ENCODE measurements at regions not wholly inside any gene's neighbourhood (a gene's known extent, or its start where the extent isn't known, plus 50 kb on each side); places are given as distances from the start of the nearest gene placed in this dataset.
"Not testable (repeated sequence)": the region's sequence is repeated elsewhere in the genome, so short reads cannot be mapped to it uniquely, and the experiment has no call there.

DNA sequence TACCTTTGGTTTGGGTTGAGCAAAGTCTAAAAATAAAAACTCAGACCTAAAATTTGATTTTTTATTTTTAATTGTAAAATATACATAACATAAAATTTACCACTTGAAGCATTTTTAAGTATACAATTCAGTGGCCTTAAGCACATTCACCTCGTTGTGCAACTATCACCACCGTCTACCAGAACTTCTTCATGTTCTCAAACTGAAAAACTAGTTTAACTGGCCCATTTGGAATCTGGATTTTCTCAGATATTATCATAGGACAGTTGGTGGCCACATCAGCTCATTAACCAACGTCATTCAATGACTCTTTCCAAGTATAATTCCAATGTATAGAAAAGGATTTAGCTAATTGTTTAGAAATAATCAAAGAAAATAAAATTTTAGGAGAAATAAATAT, 319.3 kb downstream of the TLE1 start:
- DNase-seq (ENCODE audit: low read depth in 1 of 2, low spot score in 1 of 2): no peak

DNA sequence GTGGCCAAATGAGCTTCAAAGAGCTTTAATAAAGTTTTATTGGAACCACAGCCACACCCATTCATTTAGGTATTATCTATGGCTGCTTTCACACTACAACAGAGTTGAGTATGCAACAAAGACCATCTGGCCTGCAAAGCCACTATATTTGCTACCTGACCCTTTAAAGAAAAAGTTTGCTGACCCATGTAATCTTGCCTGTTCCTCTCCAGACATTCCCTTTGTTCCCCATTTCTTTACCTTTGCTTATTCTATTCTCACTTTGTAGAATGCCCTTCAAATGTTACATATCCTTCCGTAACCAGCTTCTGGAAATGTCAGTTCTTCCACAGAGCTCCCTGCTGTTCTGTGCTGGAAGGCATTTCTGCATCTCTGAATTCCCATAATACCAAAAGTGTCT, 320.2 kb downstream of the TLE1 start:
- no peak for DNase-seq (ENCODE audit: low read depth in 1 of 2, low spot score in 1 of 2)

- DNase-seq (ENCODE audit: low read depth in 1 of 2, low spot score in 1 of 2): no peak
These were observed 325.3 kb downstream of the TLE1 start for GRCh38 chr9:81363916-81364480.

DNA sequence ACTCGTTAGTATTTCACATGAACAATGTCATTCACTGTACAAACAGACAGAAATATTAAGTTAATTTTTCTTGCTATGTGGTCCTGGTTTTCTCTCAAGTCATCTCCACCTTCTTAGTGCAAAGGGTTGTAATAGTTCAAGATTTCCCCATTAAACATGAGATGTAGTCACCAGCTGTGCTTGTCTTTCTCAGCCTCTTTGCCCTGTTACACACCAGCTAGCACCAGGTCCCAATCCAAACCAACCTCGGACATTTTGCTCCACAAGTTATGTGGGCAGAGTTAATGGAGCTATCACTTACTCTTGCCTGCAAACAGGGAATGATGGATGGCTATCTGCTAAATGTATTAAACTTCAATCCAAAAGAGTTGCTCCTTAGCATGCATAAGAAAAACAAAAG, 328.1 kb downstream of the TLE1 start:
- DNase-seq (ENCODE audit: low read depth in 1 of 2, low spot score in 1 of 2): no peak

- no peak for DNase-seq (ENCODE audit: low read depth in 1 of 2, low spot score in 1 of 2)
These were observed 338.2 kb downstream of the TLE1 start for GRCh38 chr9:81351166-81351565.

DNA sequence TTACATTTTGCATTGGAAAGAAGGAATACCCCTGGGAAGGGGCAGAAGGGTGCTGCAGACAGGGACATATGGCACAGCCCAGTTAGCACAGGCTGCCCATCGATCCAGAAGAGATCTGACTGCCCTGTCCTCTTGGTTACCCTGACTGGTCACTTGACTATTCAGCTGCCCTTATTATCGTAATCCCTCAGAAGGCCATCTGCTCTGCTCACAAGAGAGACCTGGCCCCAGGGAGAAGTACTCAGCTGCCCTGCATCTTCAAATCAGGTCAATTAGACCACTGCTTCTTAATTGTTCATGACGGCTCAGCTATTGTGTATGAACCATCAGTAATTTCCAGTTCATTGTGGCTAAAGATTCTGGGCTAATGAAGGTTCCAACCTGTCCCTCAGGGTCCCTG, 345.0 kb downstream of the TLE1 start:
- DNase-seq (ENCODE audit: low read depth in 1 of 2, low spot score in 1 of 2): no peak

GRCh38 chr9:81335879-81336421, 353.4 kb downstream of the TLE1 start:
- no peak for DNase-seq (ENCODE audit: low read depth in 1 of 2, low spot score in 1 of 2)

DNA sequence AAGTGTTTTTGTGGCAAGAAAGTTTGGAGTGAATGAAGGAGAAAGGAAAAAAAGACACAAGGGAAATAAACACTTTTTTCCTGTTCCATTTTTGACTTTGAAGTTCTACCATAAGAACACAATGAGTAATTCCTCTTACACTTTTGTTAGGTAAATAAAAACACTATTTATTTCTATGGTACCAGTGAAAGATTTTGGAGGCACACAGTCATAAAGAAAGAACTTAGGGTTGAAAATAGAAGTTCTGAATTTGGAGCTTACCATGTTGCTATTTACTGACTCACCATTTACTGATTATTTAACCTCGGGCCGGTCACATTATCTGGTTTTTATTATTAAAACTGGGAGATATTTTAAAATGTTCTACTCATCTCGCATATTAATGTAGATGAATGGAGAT, 367.8 kb downstream of the TLE1 start:
- no peak for DNase-seq (ENCODE audit: low read depth in 1 of 2, low spot score in 1 of 2)

- no peak for DNase-seq (ENCODE audit: low read depth in 1 of 2, low spot score in 1 of 2)
These were observed 368.4 kb downstream of the TLE1 start for GRCh38 chr9:81320909-81321482.

- no peak for DNase-seq (ENCODE audit: low read depth in 1 of 2, low spot score in 1 of 2)
These were observed 370.8 kb downstream of the TLE1 start for GRCh38 chr9:81318571-81318970.

DNA sequence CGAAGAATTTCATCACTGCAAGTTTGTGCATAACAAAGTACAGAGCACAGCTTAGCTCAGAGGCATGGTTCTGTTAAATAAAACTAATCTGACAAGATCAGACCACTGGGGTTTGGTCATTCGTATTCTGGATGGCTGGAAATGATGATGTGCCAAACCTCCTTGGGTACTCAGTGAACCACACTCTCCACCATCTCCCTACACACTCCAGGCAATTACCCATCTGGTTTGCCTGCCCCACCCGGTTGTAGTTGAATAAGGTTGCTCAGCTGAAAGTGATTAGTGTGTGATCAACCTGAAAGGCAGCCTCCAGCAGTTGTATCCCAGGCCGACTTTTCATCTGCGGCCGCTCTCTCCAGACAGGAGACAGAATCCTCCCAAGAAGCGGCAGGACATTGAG, 371.4 kb downstream of the TLE1 start:
- DNase-seq (ENCODE audit: low read depth in 1 of 2, low spot score in 1 of 2): no peak

DNA sequence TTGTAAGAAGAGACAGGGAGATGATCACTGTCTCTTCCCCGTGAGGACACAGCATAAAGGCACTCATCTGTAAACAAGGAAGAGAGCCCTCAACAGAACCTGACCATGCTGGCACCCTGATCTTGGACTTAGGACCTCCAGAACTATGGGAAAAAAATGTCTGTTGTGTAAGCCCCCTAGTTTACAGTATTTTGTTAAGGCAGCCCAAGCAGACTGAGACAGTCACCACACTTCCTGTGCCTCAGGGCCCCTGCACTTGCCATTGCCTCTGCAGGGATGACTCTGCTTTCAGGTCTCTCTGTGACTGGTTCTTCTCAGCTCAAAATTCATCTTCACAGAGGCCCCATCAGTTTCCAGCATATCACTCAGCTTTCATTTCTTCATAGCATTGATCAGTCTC, 372.1 kb downstream of the TLE1 start:
- DNase-seq (ENCODE audit: low read depth in 1 of 2, low spot score in 1 of 2): no peak

DNA sequence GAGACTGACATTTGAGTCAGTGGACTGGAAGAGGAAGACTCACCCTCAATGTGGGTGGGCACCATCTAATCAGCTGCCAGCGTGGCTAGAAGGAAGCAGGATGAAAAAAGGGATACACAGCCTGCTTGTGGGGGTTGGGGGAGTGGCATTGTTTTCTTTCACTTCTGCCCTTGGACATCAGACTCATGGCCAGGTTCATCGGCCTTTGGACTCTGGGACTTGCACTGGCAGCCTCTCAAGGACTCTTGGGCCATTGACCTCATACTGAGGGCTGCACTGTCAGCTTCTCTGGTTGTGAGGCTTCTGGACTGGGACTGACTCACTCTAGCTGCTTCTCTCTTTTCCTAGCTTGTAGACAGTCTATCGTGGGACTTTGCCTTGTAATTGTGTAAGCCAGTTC, 374.9 kb downstream of the TLE1 start:
- no peak for DNase-seq (ENCODE audit: low read depth in 1 of 2, low spot score in 1 of 2)

DNA sequence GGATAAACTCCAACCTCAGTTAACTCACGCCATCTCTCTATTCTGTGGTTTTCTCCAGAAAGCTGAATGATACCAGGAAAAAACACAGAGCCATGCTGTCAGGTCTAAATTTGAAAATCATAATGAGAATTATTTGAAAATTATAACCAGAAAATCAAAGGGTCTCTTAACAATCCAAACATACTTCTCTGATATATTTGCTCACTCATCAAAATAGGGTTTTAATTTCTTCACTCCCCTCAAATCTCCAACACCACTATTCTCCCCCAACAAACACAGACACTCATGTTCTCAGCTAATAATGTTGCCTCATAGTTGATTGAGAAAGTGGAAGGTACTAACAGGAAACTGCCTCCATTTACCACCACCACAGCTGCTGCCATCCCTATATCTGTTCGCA, 375.5 kb downstream of the TLE1 start:
- DNase-seq (ENCODE audit: low read depth in 1 of 2, low spot score in 1 of 2): no peak

- no peak for DNase-seq (ENCODE audit: low read depth in 1 of 2, low spot score in 1 of 2)
These were observed 377.0 kb downstream of the TLE1 start for GRCh38 chr9:81312346-81312745.

DNA sequence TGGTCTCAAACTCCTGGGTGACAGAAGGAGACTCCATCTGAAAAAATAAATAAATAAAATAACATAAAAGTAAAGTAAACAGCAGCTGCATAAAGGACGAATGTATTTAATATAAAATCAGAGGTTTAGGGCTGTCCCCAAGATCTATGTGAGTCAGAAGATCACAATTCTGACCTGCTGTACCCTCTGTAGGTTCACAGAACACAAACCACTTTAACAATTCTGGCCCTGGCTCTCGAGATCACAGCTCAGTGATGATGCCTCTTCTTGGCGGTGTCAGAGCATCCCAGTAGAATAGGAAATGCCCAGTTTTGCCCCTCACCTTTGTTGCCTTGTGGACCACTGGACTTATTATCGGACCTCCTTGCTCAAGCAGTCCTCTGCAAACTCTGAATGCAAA, 380.9 kb downstream of the TLE1 start:
- DNase-seq (ENCODE audit: low read depth in 1 of 2, low spot score in 1 of 2): no peak

DNA sequence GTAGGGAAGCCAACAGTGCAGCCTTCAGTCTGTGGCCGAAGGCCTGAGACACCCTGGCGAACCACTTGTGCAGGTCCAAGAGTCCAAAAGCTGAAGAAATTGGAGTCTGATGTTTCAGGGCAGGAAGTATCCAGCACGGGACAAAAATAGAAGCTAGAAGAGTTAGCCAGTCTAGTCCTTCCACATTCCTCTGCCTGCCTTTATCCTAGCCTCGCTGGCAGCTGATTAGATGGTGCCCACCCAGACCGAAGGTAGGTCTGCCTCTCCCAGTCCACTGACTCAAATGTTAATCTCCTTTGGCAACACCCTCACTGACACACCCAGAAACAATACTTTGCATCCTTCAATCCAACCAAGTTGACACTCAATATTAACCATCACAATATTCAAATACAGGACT, 381.6 kb downstream of the TLE1 start:
- not testable (repeated sequence) for DNase-seq (ENCODE audit: low read depth in 1 of 2, low spot score in 1 of 2)

DNA sequence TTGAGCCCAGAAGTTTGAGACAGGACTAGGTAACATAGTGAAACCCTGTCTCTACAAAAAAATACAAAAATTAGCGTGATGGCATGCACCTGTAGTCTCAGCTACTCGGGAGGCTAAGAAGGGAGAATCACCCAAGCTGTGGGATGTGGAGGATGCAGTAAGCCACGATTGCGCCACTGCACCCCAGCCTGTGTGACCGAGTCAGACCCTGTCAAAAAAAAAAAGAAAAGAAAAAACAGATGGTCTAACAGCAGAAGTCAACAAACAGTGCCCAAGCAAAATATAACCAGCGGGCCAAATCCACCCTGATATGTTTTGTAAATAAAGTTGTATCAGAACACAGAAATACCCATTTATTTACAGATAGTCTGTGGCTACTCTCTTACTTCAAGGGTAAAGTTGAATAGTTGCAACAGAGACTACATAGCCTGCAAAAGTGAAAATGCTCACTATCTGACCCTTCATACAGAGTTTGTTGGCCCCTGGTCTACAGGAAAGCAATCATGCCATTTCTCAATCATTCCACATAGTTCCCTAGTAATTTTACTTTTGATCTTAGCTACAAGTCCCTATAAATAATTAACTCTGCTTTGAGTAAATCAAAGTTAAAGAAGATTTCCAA, 383.7 kb downstream of the TLE1 start:
- no peak for DNase-seq (ENCODE audit: low read depth in 1 of 2, low spot score in 1 of 2)

DNA sequence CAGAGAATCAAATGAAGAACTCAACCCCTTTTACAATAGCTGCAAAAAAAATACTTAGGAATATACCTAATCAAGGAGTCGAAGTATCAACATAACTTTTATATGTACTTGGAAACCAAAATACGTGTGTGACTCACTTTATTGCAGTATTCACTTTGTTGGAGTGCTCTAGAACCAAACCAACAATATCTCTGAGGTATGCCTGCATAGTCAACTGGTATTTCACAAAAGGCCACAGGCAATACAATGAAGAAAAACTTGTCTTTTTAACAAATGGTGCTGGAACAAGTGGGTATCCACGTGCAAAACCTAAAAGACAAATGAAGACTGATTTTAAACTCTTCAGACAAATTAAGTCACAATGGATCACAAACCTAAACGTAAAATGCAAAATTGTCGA, 385.7 kb downstream of the TLE1 start:
- DNase-seq (ENCODE audit: low read depth in 1 of 2, low spot score in 1 of 2): no peak

- DNase-seq (ENCODE audit: low read depth in 1 of 2, low spot score in 1 of 2): no peak
These were observed 395.7 kb downstream of the TLE1 start for GRCh38 chr9:81293651-81294050.

- no peak for DNase-seq (ENCODE audit: low read depth in 1 of 2, low spot score in 1 of 2)
These were observed 397.1 kb downstream of the TLE1 start for GRCh38 chr9:81292056-81292805.

GRCh38 chr9:81289622-81290021, 399.7 kb downstream of the TLE1 start:
- DNase-seq (ENCODE audit: low read depth in 1 of 2, low spot score in 1 of 2): no peak

All from activated T-helper 1 cell treated with anti-CD3 and anti-CD28 coated beads, Interleukin-2, amount 50 U/mL, for 16 hours (primary cell).